Thymus (tissue), 11 donors: ENCODE measurements at regions not wholly inside any gene's neighbourhood (a gene's known extent, or its start where the extent isn't known, plus 50 kb on each side); places are given as distances from the start of the nearest gene placed in this dataset.
A peak's percentile ranks its signal among the peaks of the same experiment; 100 is the strongest.

Experiments
- DNase-seq, 9 donors: peaks; one replicate each; pipeline ENCODE4 v3.0.0-alpha.2; 2013; ENCODE audit warnings: low spot score in 9 of 9, low read depth in 6 of 9, missing footprints in 1 of 9
- H3K27ac ChIP-seq, 2 donors: one replicate each; pipeline ENCODE4 v1.5.1; 2013; ENCODE audit warnings: control low read depth in 1 of 2, low read depth in 1 of 2, low read length in 1 of 2, mild to moderate bottlenecking in 1 of 2, moderate library complexity in 1 of 2
- H3K27me3 ChIP-seq, 2 donors: one replicate each; pipeline ENCODE4 v1.5.1; 2013; ENCODE audit warnings: low read length in 1 of 2; ENCODE audit not compliant: control insufficient read depth in 2 of 2, insufficient read depth in 1 of 2
- H3K36me3 ChIP-seq, 2 donors: one replicate each; pipeline ENCODE4 v1.5.1; 2013; ENCODE audit warnings: low read length in 1 of 2, mild to moderate bottlenecking in 1 of 2, moderate library complexity in 1 of 2; ENCODE audit not compliant: control insufficient read depth in 2 of 2, insufficient read depth in 2 of 2
- H3K4me1 ChIP-seq, 2 donors: one replicate each; pipeline ENCODE4 v1.5.1; 2013; ENCODE audit warnings: low read length in 2 of 2; ENCODE audit not compliant: control insufficient read depth in 2 of 2, insufficient read depth in 2 of 2
- H3K4me3 ChIP-seq, 2 donors: one replicate each; pipeline ENCODE4 v1.5.1; 2013; ENCODE audit warnings: low read length in 2 of 2, control low read depth in 1 of 2, mild to moderate bottlenecking in 1 of 2
- H3K9me3 ChIP-seq, 2 donors: one replicate each; pipeline ENCODE4 v1.5.1; 2013; ENCODE audit warnings: low read length in 1 of 2, mild to moderate bottlenecking in 1 of 2; ENCODE audit not compliant: control insufficient read depth in 2 of 2, insufficient read depth in 1 of 2
- WGBS: extraction: QIAGEN DNeasy Blood & Tissue Kit; methylation state at CpG from one replicate; pipeline ENCODE4 v1.1.7; 2013; 5-methylcytosine and 5-hydroxymethylcytosine counted together
- donor health status: healthy.

DNA sequence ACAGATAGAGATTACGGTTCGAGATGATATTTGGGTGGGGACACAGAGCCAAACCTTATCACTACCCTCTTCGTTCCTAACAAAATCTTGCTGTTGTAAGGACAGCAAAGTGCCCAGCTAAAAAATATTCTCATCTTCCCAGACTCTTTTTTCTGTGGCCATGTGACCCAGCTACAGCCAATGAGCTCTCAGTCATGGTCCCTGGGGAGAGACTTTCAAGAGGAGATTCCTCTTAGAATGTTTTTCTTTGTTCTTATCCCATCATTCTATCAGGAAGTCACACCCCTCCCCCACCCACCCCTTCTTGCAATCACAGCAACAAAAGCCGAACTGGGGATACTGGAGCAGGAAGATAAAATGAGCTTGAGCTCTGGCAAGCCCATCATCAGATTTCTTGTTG, 247.1 kb downstream of the CHRM3 start:
- no peaks in the 10 kb centered on the region for H3K4me1 ChIP-seq
- WGBS = 96% methylated on average over 4 of the region's 4 CpGs
- H3K27ac ChIP-seq = no peak overlapping the region
- no peak overlapping the region for H3K4me3 ChIP-seq
- no peaks in the 10 kb centered on the region for H3K9me3 ChIP-seq
- no peaks in the 10 kb centered on the region for H3K36me3 ChIP-seq
- DNase-seq = no peak
- no peaks in the 10 kb centered on the region for H3K27me3 ChIP-seq

DNA sequence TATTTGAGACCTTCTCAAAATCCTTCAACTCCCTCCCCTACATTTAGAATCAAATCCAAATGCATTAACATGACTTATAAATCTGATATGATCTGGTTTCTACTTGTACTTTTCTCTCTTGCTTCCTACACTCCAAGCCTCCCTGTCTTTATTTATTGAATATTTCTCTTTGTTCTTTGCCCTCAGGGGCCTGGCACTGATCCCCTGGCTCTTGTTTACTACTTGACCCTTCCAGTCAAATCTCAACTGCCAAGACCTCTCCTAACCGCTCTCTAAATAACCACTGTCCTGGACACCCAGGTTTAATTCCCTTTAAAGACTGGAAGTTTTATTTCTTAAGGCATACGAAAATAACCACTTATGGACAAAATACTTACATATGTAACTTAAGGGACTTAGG, 248.9 kb downstream of the CHRM3 start:
- 50% methylated on average over 2 of the region's 2 CpGs for WGBS
- Histone ChIP-seq H3K27ac (no peak overlapping the region), H3K36me3 (no peaks in the 10 kb centered on the region), H3K4me1 (no peaks in the 10 kb centered on the region), H3K27me3 (no peaks in the 10 kb centered on the region), H3K9me3 (no peaks in the 10 kb centered on the region), H3K4me3 (no peak overlapping the region)
- no peak for DNase-seq

DNA sequence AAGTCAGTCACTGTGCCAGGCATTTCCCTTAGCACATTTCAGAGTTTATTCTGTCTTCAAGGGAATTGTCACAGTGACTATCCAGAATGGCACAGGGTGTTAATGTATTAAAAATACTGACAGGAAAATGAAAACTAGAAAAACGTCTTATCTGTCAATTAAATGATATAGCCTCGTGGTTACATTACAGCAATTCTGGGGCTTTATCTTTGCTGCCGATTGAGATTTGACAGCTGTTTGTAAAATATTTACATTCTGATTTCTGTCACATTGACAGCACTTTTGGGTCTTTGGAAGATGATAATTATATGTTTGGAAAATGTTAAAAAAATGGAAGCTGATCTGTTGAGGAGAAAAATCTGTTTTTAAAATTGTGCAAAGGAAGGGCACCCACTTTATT, 250.0 kb downstream of the CHRM3 start:
- Histone ChIP-seq H3K27ac (no peak overlapping the region), H3K9me3 (no peaks in the 10 kb centered on the region), H3K4me3 (no peak overlapping the region), H3K4me1 (no peaks in the 10 kb centered on the region), H3K36me3 (no peaks in the 10 kb centered on the region), H3K27me3 (no peaks in the 10 kb centered on the region)
- WGBS = 52% methylated on average over 3 of the region's 3 CpGs
- DNase-seq = no peak

DNA sequence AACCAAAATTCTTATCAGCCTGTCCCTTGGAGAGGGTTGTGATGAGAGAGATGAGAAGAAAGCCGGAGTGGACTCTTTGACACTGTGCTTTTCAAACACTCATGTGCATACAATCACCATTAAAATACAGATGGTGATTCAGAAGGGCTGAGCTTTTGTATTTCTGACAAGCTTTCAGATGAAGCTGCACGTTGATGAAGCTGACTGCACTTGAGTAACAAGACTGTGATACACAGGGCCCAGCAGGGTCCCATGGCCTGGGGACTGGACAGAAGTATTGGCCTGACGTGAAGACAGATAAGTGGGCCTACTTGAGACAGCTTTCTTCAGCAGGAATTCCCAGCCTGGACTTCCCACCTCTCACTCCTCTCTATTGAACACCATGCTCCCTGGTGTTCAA, 258.2 kb downstream of the CHRM3 start:
- Histone ChIP-seq H3K36me3 (no peaks in the 10 kb centered on the region), H3K4me1 (no peaks in the 10 kb centered on the region), H3K27ac (no peak overlapping the region), H3K27me3 (no peaks in the 10 kb centered on the region), H3K4me3 (no peak overlapping the region), H3K9me3 (no peaks in the 10 kb centered on the region)
- no peak for DNase-seq
- 97% methylated on average over 3 of the region's 3 CpGs for WGBS

DNA sequence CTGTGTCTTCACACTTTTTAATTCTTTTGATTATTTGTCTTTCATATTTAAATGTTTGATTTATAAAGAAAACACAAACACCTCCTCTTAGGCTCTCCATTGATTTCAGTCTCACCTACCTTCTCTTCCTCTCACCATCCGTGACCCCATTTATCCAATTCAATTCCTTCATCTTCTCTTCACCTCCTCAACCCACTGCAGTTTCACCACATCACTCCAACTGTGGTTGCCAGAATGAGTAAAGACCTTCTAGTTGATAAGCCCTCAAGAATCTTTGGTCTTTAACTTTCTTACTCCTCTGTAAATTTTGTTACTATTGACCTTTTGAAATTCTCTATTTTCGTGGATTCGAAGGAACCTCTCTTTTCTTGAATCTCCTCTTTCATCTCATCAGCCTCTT, 260.7 kb downstream of the CHRM3 start:
- Histone ChIP-seq H3K27me3 (no peaks in the 10 kb centered on the region), H3K36me3 (no peaks in the 10 kb centered on the region), H3K27ac (no peak overlapping the region), H3K9me3 (no peaks in the 10 kb centered on the region), H3K4me1 (no peaks in the 10 kb centered on the region), H3K4me3 (no peak overlapping the region)
- DNase-seq = peak in 1 of 9 donors; percentile 16
- WGBS = 83% methylated on average over 3 of the region's 3 CpGs

DNA sequence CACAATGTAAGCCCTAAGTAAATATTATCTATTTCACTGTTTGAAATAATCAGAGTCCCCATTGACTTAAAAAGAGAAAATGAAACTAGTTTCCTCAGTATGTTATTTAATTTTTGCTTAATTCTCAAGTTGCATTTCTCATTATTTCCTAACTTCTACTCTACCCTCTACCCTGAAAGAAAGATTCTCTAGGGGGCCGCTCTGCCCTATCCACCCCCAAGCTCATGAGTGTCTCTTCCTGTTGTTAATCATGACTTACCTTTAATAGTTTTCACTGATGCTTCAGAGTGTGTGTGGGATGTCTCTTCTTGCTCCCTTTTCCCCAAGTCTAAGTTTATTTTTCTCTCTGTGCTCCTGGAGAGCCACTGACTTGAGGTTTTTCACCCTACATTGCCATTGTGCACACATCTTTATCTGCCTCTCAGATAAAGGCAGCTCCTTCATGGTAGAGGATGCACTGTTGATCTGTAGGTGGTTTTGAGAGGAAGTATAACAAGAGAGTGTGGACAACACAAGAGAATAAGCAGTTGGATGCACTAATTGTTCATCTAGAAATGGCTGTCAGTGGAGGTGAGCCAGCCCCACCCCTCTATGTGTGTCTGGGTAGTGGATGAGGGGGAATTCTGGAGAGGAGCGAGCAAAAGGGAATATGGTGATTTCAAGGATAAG, 261.7 kb downstream of the CHRM3 start:
- no peaks in the 10 kb centered on the region for H3K9me3 ChIP-seq
- H3K4me1 ChIP-seq = no peaks in the 10 kb centered on the region
- H3K36me3 ChIP-seq = no peaks in the 10 kb centered on the region
- no peak overlapping the region for H3K4me3 ChIP-seq
- no peak for DNase-seq
- WGBS = 96% methylated on average over 2 of the region's 2 CpGs
- H3K27me3 ChIP-seq = no peaks in the 10 kb centered on the region
- no peak overlapping the region for H3K27ac ChIP-seq

DNA sequence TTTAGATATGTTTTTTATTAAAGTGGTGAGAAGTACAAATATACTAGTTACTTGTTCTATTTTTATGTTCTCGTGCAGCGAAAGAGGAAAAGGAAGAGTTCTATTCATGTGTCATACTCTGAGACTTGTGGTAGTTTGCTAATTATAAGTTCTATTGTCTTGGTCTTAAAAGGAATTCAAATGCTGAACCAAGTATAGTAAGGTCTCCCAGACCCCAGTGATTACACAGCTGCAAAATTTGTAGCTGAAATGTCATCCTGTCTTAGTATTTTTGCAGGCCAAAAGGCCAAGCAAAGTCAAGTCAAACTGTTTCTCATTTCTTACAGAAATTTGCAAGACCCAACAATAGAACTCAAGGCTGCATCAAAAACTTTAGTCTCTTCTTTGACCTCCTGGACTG, 268.7 kb downstream of the CHRM3 start:
- no peaks in the 10 kb centered on the region for H3K9me3 ChIP-seq
- 72% methylated on average over 2 of the region's 2 CpGs for WGBS
- H3K27me3 ChIP-seq = no peaks in the 10 kb centered on the region
- H3K4me3 ChIP-seq = no peak overlapping the region
- H3K4me1 ChIP-seq = no peaks in the 10 kb centered on the region
- H3K36me3 ChIP-seq = no peaks in the 10 kb centered on the region
- DNase-seq = no peak
- no peak overlapping the region for H3K27ac ChIP-seq

DNA sequence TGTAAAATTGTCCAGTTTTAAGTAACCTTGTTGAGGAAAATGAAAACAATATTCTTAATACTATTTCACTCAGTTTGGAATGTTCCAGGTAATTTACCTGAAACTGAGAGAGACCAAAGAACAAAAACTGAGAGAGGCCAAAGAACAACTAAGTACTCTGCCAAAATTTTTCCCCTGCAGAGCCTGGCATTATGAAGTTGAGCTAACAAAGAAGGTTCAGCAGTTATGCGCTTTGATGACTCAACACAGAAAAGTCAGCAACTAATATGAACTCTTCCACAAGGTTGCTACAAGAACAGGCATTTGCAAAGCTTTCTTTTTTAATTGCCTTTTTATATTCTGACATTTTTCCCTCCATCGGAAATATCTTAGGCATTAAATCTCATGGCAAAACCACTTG, 270.9 kb downstream of the CHRM3 start:
- DNase-seq = no peak
- WGBS = 98% methylated on average over 2 of the region's 2 CpGs
- H3K27ac ChIP-seq = no peak overlapping the region
- H3K9me3 ChIP-seq = no peaks in the 10 kb centered on the region
- no peaks in the 10 kb centered on the region for H3K27me3 ChIP-seq
- H3K4me1 ChIP-seq = no peaks in the 10 kb centered on the region
- no peak overlapping the region for H3K4me3 ChIP-seq
- H3K36me3 ChIP-seq = no peaks in the 10 kb centered on the region

DNA sequence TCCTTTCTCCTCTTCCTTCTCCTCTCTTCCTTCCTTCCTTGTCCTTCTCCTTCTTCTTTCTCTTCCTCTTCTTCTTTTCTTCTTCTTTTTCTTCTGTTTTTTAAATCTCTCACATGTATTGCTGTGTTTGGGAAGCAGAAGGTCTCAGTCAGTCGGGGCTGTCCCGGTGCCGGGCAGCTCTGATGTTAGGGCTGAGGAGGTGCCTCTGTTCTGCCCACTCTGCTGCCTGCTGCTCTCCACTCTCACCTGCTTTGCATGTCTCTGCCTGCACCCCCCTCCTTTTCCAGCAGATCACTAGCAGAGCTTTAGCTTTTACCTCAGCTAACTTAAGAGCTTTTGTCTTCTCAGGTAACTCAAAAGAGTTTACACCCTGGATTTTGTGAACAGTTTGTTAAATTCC, 276.6 kb downstream of the CHRM3 start:
- no peaks in the 10 kb centered on the region for H3K27me3 ChIP-seq
- no peak overlapping the region for H3K27ac ChIP-seq
- no peak for DNase-seq
- H3K4me1 ChIP-seq = no peaks in the 10 kb centered on the region
- H3K36me3 ChIP-seq = no peaks in the 10 kb centered on the region
- 76% methylated on average over 3 of the region's 3 CpGs for WGBS
- H3K9me3 ChIP-seq = no peaks in the 10 kb centered on the region
- no peak overlapping the region for H3K4me3 ChIP-seq

DNA sequence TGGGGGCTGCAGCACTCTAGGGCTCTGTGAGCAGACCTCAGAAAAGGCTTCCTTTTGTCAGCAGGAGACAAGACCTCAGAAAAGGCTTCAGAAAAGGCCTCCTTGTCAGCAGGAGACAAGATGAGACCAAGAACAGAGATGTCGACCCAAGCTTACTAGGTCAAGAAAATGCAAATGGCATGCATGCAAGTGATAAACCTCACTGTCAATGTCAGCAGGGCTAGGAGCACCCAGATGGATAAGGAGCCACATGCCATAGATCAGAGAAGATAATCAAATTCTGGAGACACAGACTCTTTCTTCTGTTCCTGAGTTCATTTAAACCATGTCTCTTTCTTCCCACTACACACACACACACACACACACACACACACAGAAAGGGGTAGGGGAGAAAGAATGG, 285.9 kb downstream of the CHRM3 start:
- 95% methylated on average over 1 of the region's 1 CpG for WGBS

More for the DNA sequence above, 285.9 kb downstream of the CHRM3 start:
- Histone ChIP-seq H3K4me1 (no peaks in the 10 kb centered on the region), H3K9me3 (no peaks in the 10 kb centered on the region), H3K4me3 (no peak overlapping the region), H3K36me3 (no peaks in the 10 kb centered on the region), H3K27ac (no peak overlapping the region), H3K27me3 (no peaks in the 10 kb centered on the region)
- DNase-seq = no peak
